H1 (cell line): ENCODE measurements at regions not wholly inside any gene's neighbourhood (a gene's known extent, or its start where the extent isn't known, plus 50 kb on each side); places are given as distances from the start of the nearest gene placed in this dataset.

ENCODE experiments used
- CTCF ChIA-PET: fragments of 300-600 bp; sonication (Branson Sonifier 250); formaldehyde crosslinking; loops from one replicate; lab custom pipeline; 2021; ENCODE audit not compliant: partially characterized antibody; lab: Charles Lee
- POLR2A ChIA-PET: fragments of 300-600 bp; sonication (Branson Sonifier 250); formaldehyde crosslinking; loops from one replicate; lab custom pipeline; 2021; ENCODE audit warnings: inconsistent platforms; ENCODE audit not compliant: partially characterized antibody; lab: Charles Lee
- DNase-seq, 2 experiments: peaks; one replicate each; pipeline versions ENCODE4 v3.0.0 to v3.0.0-alpha.2; 2010 to 2022; ENCODE audit warnings: low spot score in 2 of 2, low read depth in 1 of 2, mixed read lengths in 1 of 2
- FAIRE-seq: peaks from 2 replicates; lab custom pipeline; 2011; peaks lifted over from hg19 to GRCh38; lab: Jason Lieb, UNC
- H2AFZ ChIP-seq: 2 replicates; pipeline ENCODE4 v1.8.1; 2012; ENCODE audit warnings: low read length, inconsistent platforms
- H2AK5ac ChIP-seq: 2 replicates; pipeline ENCODE4 v1.6.1; 2013; ENCODE audit warnings: low read depth, low read length
- H2BK120ac ChIP-seq: replicated peaks from 2 replicates; pipeline ENCODE3; 2013; ENCODE audit warnings: low read depth, low read length, inconsistent platforms
- H2BK12ac ChIP-seq: 2 replicates; pipeline ENCODE4 v1.6.1; 2013; ENCODE audit warnings: low read depth, low read length
- H2BK15ac ChIP-seq: 2 replicates; pipeline ENCODE4 v1.6.1; 2013; ENCODE audit warnings: low read length
- H2BK20ac ChIP-seq: 2 replicates; pipeline ENCODE4 v1.6.1; 2013; ENCODE audit warnings: low read length
- H2BK5ac ChIP-seq: 2 replicates; pipeline ENCODE4 v1.6.1; 2013; ENCODE audit warnings: low read depth, low read length
- H3K14ac ChIP-seq: 2 replicates; pipeline ENCODE4 v1.6.1; 2013; ENCODE audit warnings: inconsistent platforms; ENCODE audit not compliant: insufficient read length
- H3K18ac ChIP-seq: 2 replicates; pipeline ENCODE4 v1.6.1; 2013; ENCODE audit warnings: low read length; ENCODE audit errors: extremely low read depth
- H3K23ac ChIP-seq: 2 replicates; pipeline ENCODE4 v1.6.1; 2013; ENCODE audit warnings: inconsistent platforms; ENCODE audit not compliant: insufficient read length
- H3K23me2 ChIP-seq: 2 replicates; pipeline ENCODE4 v1.6.1; 2013; ENCODE audit warnings: low read depth, low read length
- H3K27ac ChIP-seq: 2 replicates; pipeline ENCODE4 v1.6.1; 2011; ENCODE audit warnings: low read depth, low read length, inconsistent platforms
- H3K27me3 ChIP-seq, 4 experiments: replicated peaks in 1 of 4; 1 replicate in 1 of 4; 2 replicates in 3 of 4; pipeline versions ENCODE4 v1.6.1 to v1.8.1; 2011 to 2013; ENCODE audit warnings: low read length in 3 of 4, mild to moderate bottlenecking in 3 of 4, inconsistent platforms in 2 of 4, mixed read lengths in 2 of 4, moderate library complexity in 1 of 4; ENCODE audit not compliant: control insufficient read depth in 3 of 4, insufficient read depth in 3 of 4; ENCODE audit errors: extremely low read depth in 1 of 4
- H3K36me3 ChIP-seq, 4 experiments: 2 replicates each; pipeline versions ENCODE4 v1.6.1 to v1.8.1; 2011 to 2013; ENCODE audit warnings: mild to moderate bottlenecking in 4 of 4, low read length in 3 of 4, moderate library complexity in 2 of 4, control low read depth in 1 of 4, inconsistent platforms in 1 of 4; ENCODE audit not compliant: insufficient read depth in 4 of 4, control insufficient read depth in 2 of 4
- H3K4ac ChIP-seq: replicated peaks from 2 replicates; pipeline ENCODE3; 2013; ENCODE audit warnings: low read length, low read depth, mixed read lengths, inconsistent platforms; ENCODE audit not compliant: insufficient read length
- H3K4me1 ChIP-seq, 4 experiments: replicated peaks in 1 of 4; 1 replicate in 1 of 4; 2 replicates in 3 of 4; pipeline versions ENCODE4 v1.6.1 to v1.8.1; 2011 to 2013; ENCODE audit warnings: low read length in 3 of 4, inconsistent platforms in 2 of 4, mixed read lengths in 1 of 4; ENCODE audit not compliant: insufficient read depth in 4 of 4, control insufficient read depth in 3 of 4
- H3K4me2 ChIP-seq, 2 experiments: 2 replicates each; pipeline versions ENCODE4 v1.6.1 to v1.8.1; 2011 to 2013; ENCODE audit warnings: low read depth in 2 of 2, low read length in 2 of 2, control low read depth in 1 of 2, inconsistent platforms in 1 of 2, mild to moderate bottlenecking in 1 of 2; ENCODE audit not compliant: insufficient read depth in 1 of 2
- H3K4me3 ChIP-seq, 4 experiments: fragments of 200-600, 300-600 bp in 1 of 4; sonication (generic), shearing (Covaris generic), sonication (Bioruptor Twin) in 1 of 4; 2 replicates each; pipeline versions ENCODE4 v1.5.1 to v1.8.1; 2011 to 2016; ENCODE audit warnings: low read length in 4 of 4, low read depth in 3 of 4, control low read depth in 2 of 4, inconsistent platforms in 2 of 4, mild to moderate bottlenecking in 2 of 4, mixed read lengths in 1 of 4, moderate library complexity in 1 of 4; ENCODE audit not compliant: insufficient read depth in 2 of 4; ENCODE audit errors: extremely low read depth in 1 of 4
- H3K56ac ChIP-seq: replicated peaks from 2 replicates; pipeline ENCODE3; 2013; ENCODE audit warnings: low read depth, mild to moderate bottlenecking, mixed read lengths, low read length, inconsistent platforms; ENCODE audit not compliant: insufficient read length
- H3K79me1 ChIP-seq: 2 replicates; pipeline ENCODE4 v1.6.1; 2013; ENCODE audit warnings: low read depth, low read length, control low read depth
- H3K79me2 ChIP-seq, 2 experiments: 2 replicates each; pipeline versions ENCODE4 v1.6.1 to v1.8.1; 2012 to 2013; ENCODE audit warnings: low read length in 2 of 2, mild to moderate bottlenecking in 2 of 2, inconsistent platforms in 1 of 2; ENCODE audit not compliant: insufficient read depth in 2 of 2, control insufficient read depth in 1 of 2
- H3K9ac ChIP-seq, 4 experiments: replicated peaks in 1 of 4; 1 replicate in 1 of 4; 2 replicates in 3 of 4; pipeline versions ENCODE4 v1.6.1 to v1.8.1; 2011 to 2013; ENCODE audit warnings: low read depth in 3 of 4, low read length in 3 of 4, control low read depth in 2 of 4, mild to moderate bottlenecking in 2 of 4, moderate library complexity in 2 of 4, inconsistent platforms in 1 of 4; ENCODE audit errors: extremely low read depth in 1 of 4
- H3K9me3 ChIP-seq, 2 experiments: 2 replicates each; pipeline versions ENCODE4 v1.6.1 to v1.8.1; 2012 to 2013; ENCODE audit warnings: mild to moderate bottlenecking in 2 of 2, moderate library complexity in 2 of 2, control low read depth in 1 of 2, inconsistent platforms in 1 of 2, low read depth in 1 of 2, low read length in 1 of 2, mixed read lengths in 1 of 2; ENCODE audit not compliant: insufficient read depth in 2 of 2
- H4K20me1 ChIP-seq, 2 experiments: replicated peaks in 1 of 2; 2 replicates each; pipeline versions ENCODE3 to v1.8.1; 2011 to 2013; ENCODE audit warnings: inconsistent platforms in 2 of 2, low read length in 2 of 2, mild to moderate bottlenecking in 1 of 2; ENCODE audit not compliant: insufficient read depth in 2 of 2, control insufficient read depth in 1 of 2
- H4K5ac ChIP-seq: 2 replicates; pipeline ENCODE4 v1.6.1; 2013; ENCODE audit warnings: low read length, low read depth, mixed read lengths, inconsistent platforms; ENCODE audit not compliant: insufficient read length
- H4K8ac ChIP-seq: 2 replicates; pipeline ENCODE4 v1.8.0; 2013; ENCODE audit warnings: mild to moderate bottlenecking, moderate library complexity, low read length, inconsistent platforms; ENCODE audit not compliant: insufficient read depth; ENCODE audit errors: extremely low read depth
- H4K91ac ChIP-seq: replicated peaks from 2 replicates; pipeline ENCODE3; 2013; ENCODE audit warnings: low read length, mixed read lengths, inconsistent platforms; ENCODE audit not compliant: insufficient read length
- ATF3 ChIP-seq: IDR thresholded peaks from 2 replicates; pipeline ENCODE4 v1.6.1; 2011; ENCODE audit warnings: low read depth, mild to moderate bottlenecking, low read length; ENCODE audit not compliant: insufficient read depth
- CHD1 ChIP-seq: IDR thresholded peaks from 2 replicates; pipeline ENCODE4 v1.6.1; 2012; ENCODE audit warnings: low read depth, low read length, improper control_type of control experiment
- CTBP2 ChIP-seq: IDR thresholded peaks from 2 replicates; pipeline ENCODE4 v1.7.0; 2011; ENCODE audit warnings: borderline replicate concordance, mild to moderate bottlenecking, moderate library complexity, mixed read lengths, low read length; ENCODE audit not compliant: insufficient read depth, insufficient read length
- EZH2 ChIP-seq: fragments of 200-600 bp; sonication (generic); IDR thresholded peaks from 2 replicates; pipeline ENCODE4 v1.7.1; 2012; ENCODE audit warnings: low read depth, mild to moderate bottlenecking, moderate library complexity, low read length, inconsistent platforms; ENCODE audit not compliant: severe bottlenecking
- KDM4A ChIP-seq: IDR thresholded peaks from one replicate; pipeline ENCODE4 v1.7.1; 2012; ENCODE audit warnings: low read depth, mild to moderate bottlenecking, moderate library complexity, low read length, inconsistent platforms; ENCODE audit not compliant: severe bottlenecking
- KDM5A ChIP-seq: fragments of 200-600 bp; IDR thresholded peaks from 2 replicates; pipeline ENCODE4 v1.7.1; 2012; ENCODE audit warnings: mild to moderate bottlenecking, low read length, inconsistent platforms, mixed read lengths
- MAX ChIP-seq: IDR thresholded peaks from 2 replicates; pipeline ENCODE4 v1.6.1; 2012; ENCODE audit warnings: inconsistent platforms
- NANOG ChIP-seq: IDR thresholded peaks from 2 replicates; pipeline ENCODE4 v1.6.1; 2011; ENCODE audit warnings: low read length, low read depth, mild to moderate bottlenecking, inconsistent platforms; ENCODE audit not compliant: insufficient read depth, poor library complexity, severe bottlenecking
- NRF1 ChIP-seq: IDR thresholded peaks from 2 replicates; pipeline ENCODE4 v1.6.1; 2011; ENCODE audit warnings: mild to moderate bottlenecking, low read depth, low read length, improper control_type of control experiment
- SAP30 ChIP-seq: fragments of 300-600 bp; sonication (generic); IDR thresholded peaks from 2 replicates; pipeline ENCODE4 v1.7.1; 2012; ENCODE audit warnings: low read length, moderate library complexity, mild to moderate bottlenecking, inconsistent platforms; ENCODE audit not compliant: insufficient read depth, insufficient replicate concordance
- SP2 ChIP-seq: IDR thresholded peaks from 2 replicates; pipeline ENCODE4 v1.6.1; 2012; ENCODE audit warnings: mild to moderate bottlenecking, low read length, inconsistent platforms
- SRF ChIP-seq: IDR thresholded peaks from 2 replicates; pipeline ENCODE4 v1.6.1; 2011; ENCODE audit warnings: mild to moderate bottlenecking, low read depth, low read length, moderate library complexity
- TCF12 ChIP-seq: IDR thresholded peaks from 2 replicates; pipeline ENCODE4 v1.6.1; 2011; ENCODE audit warnings: low read depth, mild to moderate bottlenecking, low read length
- TF ChIP-seq, protein P1 (sequence below): IDR thresholded peaks from 2 replicates; pipeline ENCODE4 v1.6.1; 2011; ENCODE audit warnings: low read length, improper control_type of control experiment

DNA sequence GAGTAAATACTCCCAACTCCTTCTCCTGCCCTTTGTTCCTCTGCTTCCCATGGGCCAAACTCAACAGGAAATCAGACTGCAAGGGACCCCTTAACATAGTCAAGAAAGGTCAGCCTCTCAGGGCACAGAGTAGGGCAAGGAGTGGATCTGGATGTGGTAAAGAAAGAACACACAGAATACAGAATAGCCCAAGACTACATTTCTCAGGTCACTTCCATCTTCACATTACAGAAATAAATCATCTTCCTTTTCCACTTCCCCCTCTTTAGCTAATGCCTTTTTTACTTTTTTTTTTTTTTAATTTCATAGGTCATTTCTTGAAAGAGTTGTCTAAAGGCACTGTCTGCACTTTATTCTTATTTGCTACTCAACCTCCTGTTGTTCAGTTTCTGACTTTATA, 558.3 kb downstream of the TNS1 start:
- no peak for FAIRE-seq
- Histone ChIP-seq H2AK5ac (no peak overlapping the region), H3K4me2 (no peak overlapping the region), H3K4ac (no peak overlapping the region), H4K5ac (no peak overlapping the region), H2BK12ac (no peak overlapping the region), H2BK120ac (no peak overlapping the region), H2BK5ac (no peak overlapping the region), H4K20me1 (peaks cover 0 to 1% of the 10 kb centered on the region in 2 experiments), H3K27me3 (no peaks in the 10 kb centered on the region), H3K4me3 (no peak overlapping the region), H3K18ac (no peak overlapping the region), H3K79me2 (no peaks in the 10 kb centered on the region), H3K9me3 (no peaks in the 10 kb centered on the region), H3K36me3 (no peaks in the 10 kb centered on the region), H3K9ac (no peak overlapping the region), H3K14ac (no peak overlapping the region), H3K56ac (no peak overlapping the region), H2BK20ac (no peak overlapping the region), H2BK15ac (no peak overlapping the region), H2AFZ (no peak overlapping the region), H3K27ac (no peak overlapping the region), H4K91ac (no peak overlapping the region), H3K4me1 (no peaks in the 10 kb centered on the region), H3K23me2 (no peaks in the 10 kb centered on the region; the same call in 1 of the 2 replicates), H3K79me1 (no peaks in the 10 kb centered on the region), H3K23ac (no peak overlapping the region), H4K8ac (no peak overlapping the region)
- CTCF ChIA-PET, result interaction anchor here (0.6 kb wide), 1 partner anchor 14 kb away, joined by 3 read pairs; no protein-coding TSS in a partner anchor
- POLR2A ChIA-PET, result no interaction called here
- DNase-seq, result no peak
- no peak for TF ChIP-seq EZH2
- no peak for TF ChIP-seq CTBP2
- TF ChIP-seq, protein P1, sequence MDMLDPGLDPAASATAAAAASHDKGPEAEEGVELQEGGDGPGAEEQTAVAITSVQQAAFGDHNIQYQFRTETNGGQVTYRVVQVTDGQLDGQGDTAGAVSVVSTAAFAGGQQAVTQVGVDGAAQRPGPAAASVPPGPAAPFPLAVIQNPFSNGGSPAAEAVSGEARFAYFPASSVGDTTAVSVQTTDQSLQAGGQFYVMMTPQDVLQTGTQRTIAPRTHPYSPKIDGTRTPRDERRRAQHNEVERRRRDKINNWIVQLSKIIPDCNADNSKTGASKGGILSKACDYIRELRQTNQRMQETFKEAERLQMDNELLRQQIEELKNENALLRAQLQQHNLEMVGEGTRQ, result no peak
- TF ChIP-seq SRF, result no peak
- TF ChIP-seq NRF1, result no peak
- TF ChIP-seq MAX, result no peak
- no peak for TF ChIP-seq CHD1
- TF ChIP-seq TCF12, result no peak
- no peak for TF ChIP-seq NANOG
- no peak for TF ChIP-seq SP2
- TF ChIP-seq ATF3, result no peak
- no peak for TF ChIP-seq KDM5A
- TF ChIP-seq SAP30, result no peak
- no peak for TF ChIP-seq KDM4A
